CD4-positive, alpha-beta T cell (primary cell): ENCODE measurements at regions not wholly inside any gene's neighbourhood (a gene's known extent, or its start where the extent isn't known, plus 50 kb on each side); places are given as distances from the start of the nearest gene placed in this dataset.

Experiments used
- ATAC-seq: fragments of 200-7000 bp; cut with Tn5 transposase; one replicate; pipeline ENCODE4 v1.10.0; 2022; ENCODE audit warnings: mild to moderate bottlenecking; ENCODE audit not compliant: poor library complexity
- CTCF ChIA-PET: fragments of 350-600 bp; sonication (Branson Sonifier 250); formaldehyde crosslinking; loops from one replicate; lab custom pipeline; 2021; ENCODE audit warnings: antibody characterized with exemption, inconsistent platforms; lab: Charles Lee
- POLR2A ChIA-PET: fragments of 350-600 bp; sonication (Branson Sonifier 250); formaldehyde crosslinking; loops from one replicate; lab custom pipeline; 2021; ENCODE audit warnings: antibody characterized with exemption, inconsistent platforms; lab: Charles Lee
- DNase-seq, 14 experiments: peaks; one replicate each; pipeline ENCODE4 v3.0.0-alpha.2; 2013 to 2020; ENCODE audit warnings: mixed read lengths in 2 of 14
- H3K27ac ChIP-seq, 2 donors: one replicate each; pipeline versions ENCODE4 v1.5.1 to v1.7.0; 2013; ENCODE audit warnings: low read length in 2 of 2, low read depth in 1 of 2, mild to moderate bottlenecking in 1 of 2
- H3K27me3 ChIP-seq, 2 experiments: 1 replicate in 1 of 2; 2 replicates in 1 of 2; pipeline versions ENCODE4 v1.6.1 to v1.7.0; 2013; ENCODE audit warnings: low read length in 2 of 2, control low read depth in 1 of 2, mild to moderate bottlenecking in 1 of 2, moderate library complexity in 1 of 2; ENCODE audit not compliant: insufficient read depth in 2 of 2, control insufficient read depth in 1 of 2
- H3K36me3 ChIP-seq: one replicate; pipeline ENCODE4 v1.6.1; 2013; ENCODE audit warnings: low read length, control low read depth; ENCODE audit not compliant: insufficient read depth
- H3K4me1 ChIP-seq: one replicate; pipeline ENCODE4 v1.6.1; 2013; ENCODE audit warnings: low read length, control low read depth; ENCODE audit not compliant: insufficient read depth
- H3K4me3 ChIP-seq: one replicate; pipeline ENCODE4 v1.5.1; 2013; ENCODE audit warnings: mild to moderate bottlenecking, low read length, moderate library complexity
- H3K9me3 ChIP-seq, 2 experiments: 1 replicate in 1 of 2; 2 replicates in 1 of 2; pipeline versions ENCODE4 v1.6.1 to v1.7.0; 2013; ENCODE audit warnings: low read length in 2 of 2, mild to moderate bottlenecking in 2 of 2, control low read depth in 1 of 2, moderate library complexity in 1 of 2; ENCODE audit not compliant: control insufficient read depth in 1 of 2, insufficient read depth in 1 of 2
- H3K27ac Mint-ChIP-seq: one replicate; pipeline ENCODE4 v1.8.0; 2020; ENCODE audit warnings: mixed read lengths
- H3K27me3 Mint-ChIP-seq: one replicate; pipeline ENCODE4 v1.8.0; 2021; ENCODE audit warnings: mixed read lengths
- H3K36me3 Mint-ChIP-seq: one replicate; pipeline ENCODE4 v1.8.0; 2021; ENCODE audit warnings: low read depth, mixed read lengths
- H3K4me1 Mint-ChIP-seq: one replicate; pipeline ENCODE4 v1.8.0; 2021; ENCODE audit warnings: low read depth, mixed read lengths
- H3K4me3 Mint-ChIP-seq: one replicate; pipeline ENCODE4 v1.8.0; 2020; ENCODE audit warnings: mild to moderate bottlenecking, mixed read lengths
- H3K9me3 Mint-ChIP-seq: one replicate; pipeline ENCODE4 v1.8.0; 2020; ENCODE audit warnings: mixed read lengths
- intact Hi-C, 2 experiments: fragments of 100-400 bp; cut with DNase I in 1 of 2; cut with micrococcal nuclease in 1 of 2; formaldehyde crosslinking; loops; one replicate each; pipeline versions ENCODE4 v1.15.1 to v1.9.0; 2023 to 2025; cut with DNase I, micrococcal nuclease
- TF ChIP-seq, protein P1 (sequence below): fragments of 200-600 bp; IDR thresholded peaks from one replicate; pipeline ENCODE4 v1.8.0; 2022; ENCODE audit warnings: antibody characterized with exemption, mild to moderate bottlenecking

GRCh38 chr11:13103962-13104554, 94.9 kb downstream of the RASSF10 start:
- Mint-ChIP-seq H3K27ac (no peak overlapping the region), H3K36me3 (no peaks in the 10 kb centered on the region), H3K9me3 (no peaks in the 10 kb centered on the region), H3K27me3 (peaks cover 14% of the 10 kb centered on the region), H3K4me3 (no peak overlapping the region), H3K4me1 (no peaks in the 10 kb centered on the region)
- ChIA-PET CTCF (no interaction called here), POLR2A (no interaction called here)
- Histone ChIP-seq H3K4me3 (no peak overlapping the region), H3K27ac (no peak overlapping the region), H3K27me3 (peaks cover under 1 to 3% of the 10 kb centered on the region in 2 experiments), H3K4me1 (no peaks in the 10 kb centered on the region), H3K36me3 (no peaks in the 10 kb centered on the region), H3K9me3 (peaks cover 0 to 3% of the 10 kb centered on the region in 2 experiments)
- intact Hi-C loops, result no loop called here
- ATAC-seq, result no peak
- TF ChIP-seq, protein P1, sequence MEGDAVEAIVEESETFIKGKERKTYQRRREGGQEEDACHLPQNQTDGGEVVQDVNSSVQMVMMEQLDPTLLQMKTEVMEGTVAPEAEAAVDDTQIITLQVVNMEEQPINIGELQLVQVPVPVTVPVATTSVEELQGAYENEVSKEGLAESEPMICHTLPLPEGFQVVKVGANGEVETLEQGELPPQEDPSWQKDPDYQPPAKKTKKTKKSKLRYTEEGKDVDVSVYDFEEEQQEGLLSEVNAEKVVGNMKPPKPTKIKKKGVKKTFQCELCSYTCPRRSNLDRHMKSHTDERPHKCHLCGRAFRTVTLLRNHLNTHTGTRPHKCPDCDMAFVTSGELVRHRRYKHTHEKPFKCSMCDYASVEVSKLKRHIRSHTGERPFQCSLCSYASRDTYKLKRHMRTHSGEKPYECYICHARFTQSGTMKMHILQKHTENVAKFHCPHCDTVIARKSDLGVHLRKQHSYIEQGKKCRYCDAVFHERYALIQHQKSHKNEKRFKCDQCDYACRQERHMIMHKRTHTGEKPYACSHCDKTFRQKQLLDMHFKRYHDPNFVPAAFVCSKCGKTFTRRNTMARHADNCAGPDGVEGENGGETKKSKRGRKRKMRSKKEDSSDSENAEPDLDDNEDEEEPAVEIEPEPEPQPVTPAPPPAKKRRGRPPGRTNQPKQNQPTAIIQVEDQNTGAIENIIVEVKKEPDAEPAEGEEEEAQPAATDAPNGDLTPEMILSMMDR, result no peak
- no peak for DNase-seq

DNA sequence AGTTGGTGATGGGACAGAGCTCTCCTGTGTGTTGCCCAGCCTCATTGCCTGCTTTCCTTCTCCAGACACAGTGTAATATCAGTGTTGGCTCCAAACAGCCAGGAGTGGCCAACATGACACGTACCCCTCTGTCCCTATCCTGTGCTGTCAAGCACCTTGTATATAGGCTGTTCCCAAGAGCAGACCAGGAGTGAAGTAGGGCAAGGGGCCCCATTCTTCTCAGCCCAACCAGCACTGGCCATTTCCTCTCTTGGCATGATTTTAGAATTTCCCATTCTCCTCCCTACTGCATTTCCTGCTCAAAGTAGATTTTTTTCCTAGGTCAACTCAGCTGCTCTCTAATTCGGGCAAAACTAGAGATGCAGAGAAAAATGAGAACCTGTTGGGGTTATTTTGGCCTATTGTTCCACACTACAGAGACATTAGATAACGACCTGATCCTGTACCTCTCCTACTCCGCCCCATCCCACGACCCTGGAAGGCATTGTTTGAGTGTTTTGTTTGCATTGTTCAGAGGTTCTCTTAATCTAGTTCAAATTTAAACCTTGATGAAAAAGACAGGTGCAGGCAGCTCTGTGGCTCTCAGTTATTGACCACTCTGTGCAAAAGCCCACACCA, 95.6 kb downstream of the RASSF10 start:
- Mint-ChIP-seq H3K27ac (no peak overlapping the region), H3K36me3 (no peaks in the 10 kb centered on the region), H3K4me3 (no peak overlapping the region), H3K4me1 (no peaks in the 10 kb centered on the region), H3K27me3 (peaks cover 11% of the 10 kb centered on the region), H3K9me3 (no peaks in the 10 kb centered on the region)
- intact Hi-C loops, result no loop called here
- no peak overlapping the region for H3K27ac ChIP-seq
- H3K9me3 ChIP-seq, result peaks cover 0 to 8% of the 10 kb centered on the region in 2 experiments
- no peak for ATAC-seq
- peaks cover 0 to 3% of the 10 kb centered on the region in 2 experiments for H3K27me3 ChIP-seq
- POLR2A ChIA-PET, result no interaction called here
- no peaks in the 10 kb centered on the region for H3K36me3 ChIP-seq
- no peak overlapping the region for H3K4me3 ChIP-seq
- CTCF ChIA-PET, result no interaction called here
- H3K4me1 ChIP-seq, result no peaks in the 10 kb centered on the region
- DNase-seq, result no peak
- TF ChIP-seq, protein P1, result no peak

GRCh38 chr11:13105237-13105844, 96.2 kb downstream of the RASSF10 start:
- Histone ChIP-seq H3K27me3 (peaks cover 0 to 3% of the 10 kb centered on the region in 2 experiments), H3K9me3 (peaks cover 0 to 8% of the 10 kb centered on the region in 2 experiments), H3K4me3 (no peak overlapping the region), H3K36me3 (no peaks in the 10 kb centered on the region), H3K4me1 (no peaks in the 10 kb centered on the region), H3K27ac (no peak overlapping the region)
- Mint-ChIP-seq H3K27ac (no peak overlapping the region), H3K27me3 (peaks cover 11% of the 10 kb centered on the region), H3K4me1 (no peaks in the 10 kb centered on the region), H3K9me3 (no peaks in the 10 kb centered on the region), H3K36me3 (no peaks in the 10 kb centered on the region), H3K4me3 (no peak overlapping the region)
- DNase-seq (no peak), ATAC-seq (no peak)
- intact Hi-C loops, result no loop called here
- ChIA-PET CTCF (no interaction called here), POLR2A (no interaction called here)
- TF ChIP-seq, protein P1, result no peak
